Adrenal gland (tissue), 9 donors: ENCODE measurements at regions not wholly inside any gene's neighbourhood (a gene's known extent, or its start where the extent isn't known, plus 50 kb on each side); places are given as distances from the start of the nearest gene placed in this dataset.

Experiments used
- DNase-seq, 7 donors: peaks; one replicate each; pipeline ENCODE4 v3.0.0-alpha.2; 2019 to 2020
- H3K27ac ChIP-seq, 5 donors: fragments of 200-600 bp; sonication (generic) in 4 of 5; 1 replicate in 3 of 5; 2 replicates in 2 of 5; pipeline versions ENCODE4 v1.5.1 to v1.8.0; 2016 to 2020; ENCODE audit warnings: mild to moderate bottlenecking in 1 of 5
- H3K27me3 ChIP-seq: fragments of 200-600 bp; 2 replicates; pipeline ENCODE4 v1.8.0; 2021
- H3K36me3 ChIP-seq, 2 donors: fragments of 200-600 bp; replicated peaks in 1 of 2; 1 replicate in 1 of 2; 2 replicates in 1 of 2; pipeline versions ENCODE4 v1.5.1 to v1.8.0; 2018 to 2022
- H3K4me1 ChIP-seq, 2 donors: fragments of 200-600 bp; replicated peaks in 1 of 2; 1 replicate in 1 of 2; 2 replicates in 1 of 2; pipeline versions ENCODE4 v1.5.1 to v1.8.0; 2018 to 2021
- H3K4me3 ChIP-seq, 4 donors: fragments of 200-600 bp; sonication (generic) in 3 of 4; one replicate each; pipeline ENCODE4 v1.5.1; 2016 to 2018
- H3K9me3 ChIP-seq, 3 donors: fragments of 200-600 bp; sonication (generic) in 1 of 3; replicated peaks in 1 of 3; 1 replicate in 2 of 3; 2 replicates in 1 of 3; pipeline versions ENCODE4 v1.5.1 to v1.8.0; 2016 to 2021
- CTCF ChIP-seq, 6 experiments: fragments of 450-650 bp in 4 of 6; fragments of 200-600 bp in 2 of 6; sonication (generic) in 1 of 6; IDR thresholded peaks; 1 replicate in 5 of 6; 2 replicates in 1 of 6; pipeline versions ENCODE4 v1.5.1 to v1.8.0; 2016 to 2021; ENCODE audit warnings: antibody characterized with exemption in 6 of 6, mild to moderate bottlenecking in 2 of 6, moderate library complexity in 1 of 6
- POLR2A ChIP-seq, 2 donors: fragments of 450-650 bp; IDR thresholded peaks; one replicate each; pipeline ENCODE4 v1.6.1; 2017; ENCODE audit warnings: antibody characterized with exemption in 2 of 2, mild to moderate bottlenecking in 2 of 2, moderate library complexity in 1 of 2
- WGBS, 4 donors: extraction: QIAGEN DNeasy Blood & Tissue Kit in 2 of 4; methylation state at CpG; one replicate each; pipeline versions ENCODE4 v1.1.5 to v1.1.7; 2013 to 2017; 5-methylcytosine and 5-hydroxymethylcytosine counted together
- intact Hi-C, 2 donors: fragments of 100-400 bp; cut with DNase I; formaldehyde crosslinking; loops; one replicate each; pipeline versions ENCODE4 v1.14.1 to v1.15.0; 2022 to 2023
- donor health status: healthy with polysubstance abuse.
- donor health status: Bipolar disorder and iron deficiency.
- donor health status: DM: yes; HTN: yes; CAD: no.
- donor health status: DM: no; HTN: no; CAD: no.
- donor health status: DM: no; HTN: no; CAD: no.

DNA sequence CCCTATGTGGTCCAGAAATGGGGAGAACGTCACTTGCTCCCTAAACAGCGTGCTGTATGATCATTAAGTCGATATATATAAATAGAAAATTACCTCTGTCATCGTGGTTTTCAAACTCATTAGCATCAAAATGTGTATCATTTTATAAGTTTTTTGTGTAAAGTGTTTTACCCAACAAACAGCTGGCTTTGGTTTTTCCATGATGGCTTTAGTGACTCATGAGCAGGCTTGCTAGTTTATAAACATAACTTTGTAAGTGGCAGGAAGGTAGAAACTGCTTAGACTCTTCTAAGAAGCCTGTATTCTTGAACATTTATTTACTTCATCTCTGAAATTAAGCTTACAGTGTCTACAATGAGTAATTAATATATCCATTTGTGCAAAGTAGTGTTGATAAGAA lies 108.4 kb upstream of the DIPK2B start:
- no peaks in the 10 kb centered on the region for H3K36me3 ChIP-seq
- DNase-seq = no peak
- no peaks in the 10 kb centered on the region for H3K4me1 ChIP-seq
- H3K9me3 ChIP-seq = no peaks in the 10 kb centered on the region
- H3K27ac ChIP-seq = no peak overlapping the region
- H3K4me3 ChIP-seq = no peak overlapping the region
- TF ChIP-seq POLR2A (IDR thresholded peaks at IDR 0.05) (no peak), CTCF (IDR thresholded peaks at IDR 0.05) (no peak)
- intact Hi-C loops = no loop called here
- H3K27me3 ChIP-seq = peaks cover 9% of the 10 kb centered on the region
- WGBS, 4 donors = 76 to 87% (median 80%) methylated on average over 4 of the region's 4 CpGs

DNA sequence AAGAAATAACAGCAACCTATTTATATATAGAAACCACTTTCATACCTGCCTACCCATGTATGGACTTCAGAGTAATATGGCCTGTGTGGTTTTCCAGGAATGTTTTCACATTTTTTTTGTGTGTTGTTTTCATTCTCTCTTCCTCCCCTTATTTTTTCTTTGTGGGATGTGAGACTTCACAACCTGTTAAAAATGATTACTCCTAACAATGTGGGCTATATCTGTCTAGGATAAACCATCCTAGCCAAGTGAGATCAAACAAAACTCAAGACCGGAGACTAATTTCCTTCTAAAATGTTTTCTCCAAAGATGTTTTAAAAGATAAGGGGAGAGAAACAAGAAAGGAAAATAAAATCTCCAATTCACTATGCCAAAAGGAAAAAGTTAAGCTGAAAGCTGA lies 106.1 kb upstream of the DIPK2B start:
- 53 to 86% (median 76%) methylated on average over 1 of the region's 1 CpG for WGBS, 4 donors
- DNase-seq = no peak
- TF ChIP-seq CTCF (IDR thresholded peaks at IDR 0.05) (no peak), POLR2A (IDR thresholded peaks at IDR 0.05) (no peak)
- intact Hi-C loops = no loop called here
- Histone ChIP-seq H3K36me3 (no peaks in the 10 kb centered on the region), H3K9me3 (no peaks in the 10 kb centered on the region), H3K4me3 (no peak overlapping the region), H3K27ac (no peak overlapping the region), H3K4me1 (no peaks in the 10 kb centered on the region), H3K27me3 (peaks cover under 1% of the 10 kb centered on the region)

DNA sequence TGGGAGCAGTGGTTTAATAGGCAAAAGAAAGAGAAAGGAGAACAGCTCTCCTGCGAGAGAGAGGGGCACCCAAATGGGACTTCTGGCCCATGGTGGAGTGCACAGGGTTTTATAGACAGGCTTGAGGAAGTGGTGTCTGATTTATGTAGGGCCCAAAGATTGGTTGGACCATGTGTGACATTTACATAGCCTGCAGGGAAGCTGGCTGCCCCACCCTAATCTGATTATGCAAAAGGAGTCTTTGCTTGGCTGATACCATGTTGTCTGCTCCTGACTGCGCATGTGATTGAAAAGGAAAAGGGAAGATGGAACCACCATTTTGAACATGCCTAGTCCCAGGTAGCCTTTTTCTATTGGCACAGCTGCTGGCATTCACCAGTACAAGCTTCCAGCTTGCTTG lies 100.0 kb upstream of the DIPK2B start:
- H3K4me3 ChIP-seq = no peak overlapping the region
- 78 to 98% (median 91%) methylated on average over 1 to 2 of the region's 2 CpGs for WGBS, 4 donors
- H3K27me3 ChIP-seq = peaks cover 17% of the 10 kb centered on the region
- no peaks in the 10 kb centered on the region for H3K9me3 ChIP-seq
- no peak for DNase-seq
- intact Hi-C loops = no loop called here
- TF ChIP-seq POLR2A (IDR thresholded peaks at IDR 0.05) (no peak), CTCF (IDR thresholded peaks at IDR 0.05) (no peak)
- H3K4me1 ChIP-seq = no peaks in the 10 kb centered on the region
- no peak overlapping the region for H3K27ac ChIP-seq
- H3K36me3 ChIP-seq = no peaks in the 10 kb centered on the region

- TF ChIP-seq CTCF (IDR thresholded peaks at IDR 0.05) = no peak
- TF ChIP-seq POLR2A (IDR thresholded peaks at IDR 0.05) = no peak
- Histone ChIP-seq H3K9me3 (no peaks in the 10 kb centered on the region), H3K36me3 (no peaks in the 10 kb centered on the region), H3K4me3 (no peak overlapping the region), H3K4me1 (no peaks in the 10 kb centered on the region), H3K27me3 (peaks cover 29% of the 10 kb centered on the region), H3K27ac (no peak overlapping the region)
- intact Hi-C loops = no loop called here
- no peak for DNase-seq
- 25 to 32% (median 27%) methylated on average over 3 of the region's 3 CpGs for WGBS, 4 donors
Measured at GRCh38 chrX:45295259-45295986, 94.7 kb upstream of the DIPK2B start.
